HG03039 (cell line): ENCODE measurements at regions not wholly inside any gene's neighbourhood (a gene's known extent, or its start where the extent isn't known, plus 50 kb on each side); places are given as distances from the start of the nearest gene placed in this dataset.
"Not testable (repeated sequence)": the region's sequence is repeated elsewhere in the genome, so short reads cannot be mapped to it uniquely, and the experiment has no call there.

Experiments used
- ATAC-seq: cut with Tn5 transposase; IDR thresholded peaks from one replicate; pipeline ENCODE4 v1.9.1; 2021; ENCODE audit warnings: mild to moderate bottlenecking, moderate library complexity; ENCODE audit not compliant: unreplicated experiment

- no peak for ATAC-seq
Observed at GRCh38 chr1:72462186-72462905, 180.0 kb upstream of the NEGR1 start.

GRCh38 chr1:72442262-72442661 lies 159.9 kb upstream of the NEGR1 start:
- no peak for ATAC-seq

- no peak for ATAC-seq
Observed at GRCh38 chr1:72439036-72439435, 156.7 kb upstream of the NEGR1 start.

GRCh38 chr1:72438270-72438669 lies 155.9 kb upstream of the NEGR1 start:
- no peak for ATAC-seq

- peak; percentile 60 for ATAC-seq
Observed at GRCh38 chr1:72435025-72435424, 152.7 kb upstream of the NEGR1 start.

GRCh38 chr1:72434070-72434469 lies 151.7 kb upstream of the NEGR1 start:
- no peak for ATAC-seq

- ATAC-seq: peak; percentile 58
Observed at GRCh38 chr1:72433591-72433990, 151.3 kb upstream of the NEGR1 start.

- ATAC-seq: peak; percentile 36
Observed at GRCh38 chr1:72432645-72433267, 150.4 kb upstream of the NEGR1 start.

GRCh38 chr1:72431810-72432209 lies 149.5 kb upstream of the NEGR1 start:
- ATAC-seq: no peak

- not testable (repeated sequence) for ATAC-seq
Observed at GRCh38 chr1:72428276-72428675, 145.9 kb upstream of the NEGR1 start.

- no peak for ATAC-seq
Observed at GRCh38 chr1:72419229-72419628, 136.9 kb upstream of the NEGR1 start.

GRCh38 chr1:72412286-72412685 lies 129.9 kb upstream of the NEGR1 start:
- no peak for ATAC-seq

- ATAC-seq: no peak
Observed at GRCh38 chr1:72399807-72400206, 117.5 kb upstream of the NEGR1 start.

GRCh38 chr1:72397786-72398185 lies 115.4 kb upstream of the NEGR1 start:
- ATAC-seq: no peak

GRCh38 chr1:72394457-72394856 lies 112.1 kb upstream of the NEGR1 start:
- no peak for ATAC-seq

- ATAC-seq: no peak
Observed at GRCh38 chr1:72379072-72379471, 96.7 kb upstream of the NEGR1 start.

- no peak for ATAC-seq
Observed at GRCh38 chr1:72375226-72375625, 92.9 kb upstream of the NEGR1 start.

- no peak for ATAC-seq
Observed at GRCh38 chr1:72371259-72372035, 89.1 kb upstream of the NEGR1 start.

GRCh38 chr1:72370836-72371235 lies 88.5 kb upstream of the NEGR1 start:
- ATAC-seq: not testable (repeated sequence)

GRCh38 chr1:72369069-72369757 lies 86.9 kb upstream of the NEGR1 start:
- ATAC-seq: no peak

- ATAC-seq: no peak
Observed at GRCh38 chr1:72366466-72366865, 84.1 kb upstream of the NEGR1 start.
